Fibroblast of lung (primary cell): ENCODE measurements at regions not wholly inside any gene's neighbourhood (a gene's known extent, or its start where the extent isn't known, plus 50 kb on each side); places are given as distances from the start of the nearest gene placed in this dataset.

ENCODE experiments used
- DNase-seq, 2 donors: peaks; one replicate each; pipeline versions ENCODE4 v3.0.0 to v3.0.0-alpha.2; 2010; ENCODE audit warnings: low read depth in 2 of 2
- H2AFZ ChIP-seq: 2 replicates; pipeline ENCODE4 v1.5.1; 2012; ENCODE audit warnings: low read length, control low read depth, inconsistent platforms
- H3K27ac ChIP-seq: 2 replicates; pipeline ENCODE4 v1.5.1; 2011; ENCODE audit warnings: low read length, control low read depth; ENCODE audit not compliant: insufficient read depth
- H3K27me3 ChIP-seq: 2 replicates; pipeline ENCODE4 v1.5.1; 2011; ENCODE audit warnings: mild to moderate bottlenecking, low read length; ENCODE audit not compliant: control insufficient read depth, insufficient read depth
- H3K36me3 ChIP-seq: 2 replicates; pipeline ENCODE4 v1.5.1; 2011; ENCODE audit warnings: low read length; ENCODE audit not compliant: control insufficient read depth, insufficient read depth
- H3K4me1 ChIP-seq: 2 replicates; pipeline ENCODE4 v1.5.1; 2011; ENCODE audit warnings: low read length; ENCODE audit not compliant: control insufficient read depth, insufficient read depth; ENCODE audit errors: extremely low read depth
- H3K4me2 ChIP-seq: 2 replicates; pipeline ENCODE4 v1.5.1; 2011; ENCODE audit warnings: low read length, control low read depth; ENCODE audit not compliant: insufficient read depth; ENCODE audit errors: extremely low read depth
- H3K4me3 ChIP-seq, 4 experiments: fragments of 200-600 bp in 1 of 4; sonication (generic) in 1 of 4; replicated peaks in 1 of 4; 2 replicates each; pipeline ENCODE4 v1.5.1; 2011 to 2016; ENCODE audit warnings: low read length in 4 of 4, low read depth in 3 of 4, mild to moderate bottlenecking in 3 of 4, control low read depth in 2 of 4, inconsistent platforms in 1 of 4, mixed read lengths in 1 of 4; ENCODE audit not compliant: insufficient read depth in 1 of 4; ENCODE audit errors: control extremely low read depth in 1 of 4
- H3K79me2 ChIP-seq: 2 replicates; pipeline ENCODE4 v1.5.1; 2012; ENCODE audit warnings: mild to moderate bottlenecking, low read length, inconsistent platforms; ENCODE audit not compliant: control insufficient read depth, insufficient read depth
- H3K9ac ChIP-seq: 2 replicates; pipeline ENCODE4 v1.5.1; 2011; ENCODE audit warnings: mild to moderate bottlenecking, low read length, control low read depth; ENCODE audit not compliant: insufficient read depth
- H3K9me3 ChIP-seq: 2 replicates; pipeline ENCODE4 v1.5.1; 2012; ENCODE audit warnings: low read depth, low read length; ENCODE audit not compliant: control insufficient read depth, insufficient read depth
- H4K20me1 ChIP-seq: 2 replicates; pipeline ENCODE4 v1.5.1; 2011; ENCODE audit warnings: low read length; ENCODE audit not compliant: control insufficient read depth, insufficient read depth; ENCODE audit errors: extremely low read depth
- CTCF ChIP-seq, 2 donors: IDR thresholded peaks in 1 of 2; conservative IDR thresholded peaks in 1 of 2; 1 replicate in 1 of 2; 2 replicates in 1 of 2; pipeline ENCODE4 v1.5.1; 2011 to 2012; ENCODE audit warnings: low read length in 2 of 2, control low read depth in 1 of 2, inconsistent platforms in 1 of 2, low read depth in 1 of 2, mild to moderate bottlenecking in 1 of 2
- EZH2 ChIP-seq: IDR thresholded peaks from 2 replicates; pipeline ENCODE4 v1.5.1; 2012; ENCODE audit warnings: low read length, control low read depth, mild to moderate bottlenecking; ENCODE audit errors: missing control alignments

GRCh38 chr1:70573317-70573843, 162.3 kb downstream of the CTH start:
- Histone ChIP-seq H3K4me2 (no peak overlapping the region), H3K9ac (no peak overlapping the region), H3K4me3 (no peak overlapping the region), H4K20me1 (no peaks in the 10 kb centered on the region), H3K36me3 (no peaks in the 10 kb centered on the region), H3K79me2 (no peaks in the 10 kb centered on the region), H3K27ac (no peak overlapping the region), H3K9me3 (no peaks in the 10 kb centered on the region), H3K27me3 (no peaks in the 10 kb centered on the region), H3K4me1 (no peaks in the 10 kb centered on the region), H2AFZ (no peak overlapping the region)
- no peak for DNase-seq
- TF ChIP-seq CTCF (conservative IDR thresholded peaks at IDR 0.05 in 1 of 2, IDR thresholded peaks at IDR 0.05 in 1 of 2; ENCODE audit: low read depth in 1 of 2, low read length in 2 of 2) = no peak
- TF ChIP-seq EZH2 = no peak

DNA sequence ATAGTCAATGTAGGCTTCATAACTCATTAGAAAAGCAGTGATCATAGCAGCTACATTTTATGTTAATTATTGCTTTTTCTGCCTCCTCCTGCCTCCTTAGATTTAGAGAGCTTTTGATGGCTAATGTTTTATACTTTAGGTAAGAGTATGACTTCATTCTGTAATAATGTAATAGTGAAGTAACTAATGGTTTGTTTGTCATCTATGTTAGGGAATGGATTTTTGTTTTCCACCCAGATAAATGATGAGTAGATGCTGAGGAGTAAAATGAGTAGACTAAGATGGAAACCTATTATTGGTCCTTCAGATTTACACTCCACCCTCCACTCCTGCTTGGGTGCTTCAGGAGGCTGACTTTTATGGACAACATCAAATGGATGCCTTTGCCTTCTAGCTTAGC, 170.6 kb downstream of the CTH start:
- Histone ChIP-seq H3K9me3 (no peaks in the 10 kb centered on the region), H3K27ac (no peak overlapping the region), H2AFZ (no peak overlapping the region), H3K79me2 (no peaks in the 10 kb centered on the region), H3K4me3 (no peak overlapping the region), H3K36me3 (no peaks in the 10 kb centered on the region), H3K27me3 (no peaks in the 10 kb centered on the region), H3K4me1 (no peaks in the 10 kb centered on the region), H3K4me2 (no peak overlapping the region), H3K9ac (no peak overlapping the region), H4K20me1 (no peaks in the 10 kb centered on the region)
- DNase-seq = no peak
- TF ChIP-seq CTCF (conservative IDR thresholded peaks at IDR 0.05 in 1 of 2, IDR thresholded peaks at IDR 0.05 in 1 of 2; ENCODE audit: low read depth in 1 of 2, low read length in 2 of 2) (no peak), EZH2 (no peak)

DNA sequence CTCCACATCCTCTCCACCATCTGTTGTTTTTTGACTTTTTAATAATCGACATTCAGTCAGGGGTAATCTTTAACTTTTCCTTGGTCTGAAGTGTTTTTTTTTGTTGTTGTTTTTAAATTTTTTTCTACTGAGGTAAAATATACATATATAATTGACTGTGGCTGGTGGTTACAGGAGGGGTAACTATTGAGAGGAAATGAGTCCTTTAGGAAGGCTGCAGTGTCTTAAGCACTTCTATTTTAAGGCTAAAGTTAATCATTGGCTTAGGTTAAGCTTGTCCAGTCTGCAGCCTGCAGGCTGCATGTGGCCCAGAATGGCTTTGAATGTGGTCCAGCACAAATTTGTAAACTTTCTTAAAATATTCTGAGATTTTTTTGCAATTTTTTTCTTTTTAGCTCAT, 172.5 kb downstream of the CTH start:
- Histone ChIP-seq H3K4me1 (no peaks in the 10 kb centered on the region), H4K20me1 (no peaks in the 10 kb centered on the region), H3K27me3 (no peaks in the 10 kb centered on the region), H3K9me3 (no peaks in the 10 kb centered on the region), H3K27ac (no peak overlapping the region), H3K79me2 (no peaks in the 10 kb centered on the region), H3K4me2 (no peak overlapping the region), H3K36me3 (no peaks in the 10 kb centered on the region), H3K4me3 (no peak overlapping the region), H2AFZ (no peak overlapping the region), H3K9ac (no peak overlapping the region)
- TF ChIP-seq CTCF (conservative IDR thresholded peaks at IDR 0.05 in 1 of 2, IDR thresholded peaks at IDR 0.05 in 1 of 2; ENCODE audit: low read depth in 1 of 2, low read length in 2 of 2) (no peak), EZH2 (no peak)
- DNase-seq = no peak
